DOHH2 (cell line): ENCODE measurements at regions not wholly inside any gene's neighbourhood (a gene's known extent, or its start where the extent isn't known, plus 50 kb on each side); places are given as distances from the start of the nearest gene placed in this dataset.
A peak's percentile ranks its signal among the peaks of the same experiment; 100 is the strongest.

Experiments
- H3F3A ChIP-seq: fragments of 200-600 bp; sonication (generic), shearing (Covaris generic); 2 replicates; pipeline ENCODE4 v1.6.0; 2016; ENCODE audit warnings: antibody characterized with exemption, mild to moderate bottlenecking; ENCODE audit not compliant: control insufficient read depth, insufficient read depth
- H3K27ac ChIP-seq: fragments of 200-600 bp; sonication (generic); 2 replicates; pipeline ENCODE4 v1.5.1; 2014; ENCODE audit warnings: low read depth, mild to moderate bottlenecking, low read length, moderate library complexity
- H3K27me3 ChIP-seq: fragments of 200-600 bp; sonication (generic); 2 replicates; pipeline ENCODE4 v1.6.1; 2014; ENCODE audit warnings: mild to moderate bottlenecking, low read length, mixed read lengths; ENCODE audit not compliant: control insufficient read depth
- H3K36me3 ChIP-seq: fragments of 200-600 bp; sonication (generic); 2 replicates; pipeline ENCODE4 v1.6.1; 2014; ENCODE audit warnings: mild to moderate bottlenecking, low read length, moderate library complexity, mixed read lengths; ENCODE audit not compliant: control insufficient read depth
- H3K4me1 ChIP-seq: fragments of 200-600 bp; sonication (generic); 2 replicates; pipeline ENCODE4 v1.6.1; 2014; ENCODE audit warnings: mild to moderate bottlenecking, low read length, mixed read lengths; ENCODE audit not compliant: control insufficient read depth
- H3K4me2 ChIP-seq: fragments of 200-600 bp; sonication (generic); 2 replicates; pipeline ENCODE4 v1.6.0; 2014; ENCODE audit warnings: mild to moderate bottlenecking, low read length, moderate library complexity
- H3K4me3 ChIP-seq: fragments of 200-600 bp; sonication (generic); 2 replicates; pipeline ENCODE4 v1.5.1; 2014; ENCODE audit warnings: mild to moderate bottlenecking, low read length, mixed read lengths
- H3K79me2 ChIP-seq: fragments of 200-600 bp; sonication (generic); 2 replicates; pipeline ENCODE4 v1.6.1; 2014; ENCODE audit warnings: mild to moderate bottlenecking, low read length, mixed read lengths; ENCODE audit not compliant: control insufficient read depth
- H3K9me2 ChIP-seq: fragments of 200-600 bp; sonication (generic); replicated peaks from 2 replicates; pipeline ENCODE4 v1.6.1; 2014; ENCODE audit warnings: mild to moderate bottlenecking, low read length, mixed read lengths; ENCODE audit not compliant: control insufficient read depth
- H3K9me3 ChIP-seq: fragments of 200-600 bp; sonication (generic); 2 replicates; pipeline ENCODE4 v1.6.1; 2014; ENCODE audit warnings: antibody characterized with exemption, low read length, mixed read lengths; ENCODE audit not compliant: control insufficient read depth, insufficient read depth
- H4K20me1 ChIP-seq: fragments of 200-600 bp; sonication (generic); 2 replicates; pipeline ENCODE4 v1.6.0; 2014; ENCODE audit warnings: low read depth, mild to moderate bottlenecking, antibody characterized with exemption, low read length, moderate library complexity; ENCODE audit not compliant: control insufficient read depth, insufficient read depth
- EZH2phosphoT487 ChIP-seq: fragments of 200-600 bp; sonication (generic); IDR thresholded peaks from 2 replicates; pipeline ENCODE4 v1.6.1; 2017; ENCODE audit warnings: borderline replicate concordance, mild to moderate bottlenecking, antibody characterized with exemption, low read length, moderate library complexity, mixed read lengths
- TF ChIP-seq, protein P1 (sequence below): fragments of 200-600 bp; sonication (generic); IDR thresholded peaks from one replicate; pipeline ENCODE4 v1.5.1; 2014; ENCODE audit warnings: antibody characterized with exemption, mild to moderate bottlenecking, low read depth, low read length; ENCODE audit not compliant: poor library complexity, severe bottlenecking

DNA sequence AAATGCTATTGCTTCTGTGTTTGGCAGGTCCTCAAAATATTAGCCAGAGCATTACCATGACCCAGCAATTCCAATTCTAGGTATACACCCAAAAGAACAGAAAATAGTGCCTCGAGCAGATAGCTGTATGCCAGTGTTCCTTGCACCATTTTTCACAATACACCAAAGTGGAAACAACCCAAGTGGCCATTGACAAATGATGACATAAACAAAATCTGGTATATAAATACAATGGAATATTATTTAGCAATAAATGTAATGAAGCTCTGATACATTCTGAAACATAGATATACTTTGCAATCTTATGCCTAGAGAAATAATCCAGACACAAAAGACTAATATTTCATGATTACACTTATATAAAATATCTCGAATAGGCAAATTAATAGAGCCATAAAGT, 451.8 kb upstream of the PCDH7 start:
- TF ChIP-seq, protein P1, sequence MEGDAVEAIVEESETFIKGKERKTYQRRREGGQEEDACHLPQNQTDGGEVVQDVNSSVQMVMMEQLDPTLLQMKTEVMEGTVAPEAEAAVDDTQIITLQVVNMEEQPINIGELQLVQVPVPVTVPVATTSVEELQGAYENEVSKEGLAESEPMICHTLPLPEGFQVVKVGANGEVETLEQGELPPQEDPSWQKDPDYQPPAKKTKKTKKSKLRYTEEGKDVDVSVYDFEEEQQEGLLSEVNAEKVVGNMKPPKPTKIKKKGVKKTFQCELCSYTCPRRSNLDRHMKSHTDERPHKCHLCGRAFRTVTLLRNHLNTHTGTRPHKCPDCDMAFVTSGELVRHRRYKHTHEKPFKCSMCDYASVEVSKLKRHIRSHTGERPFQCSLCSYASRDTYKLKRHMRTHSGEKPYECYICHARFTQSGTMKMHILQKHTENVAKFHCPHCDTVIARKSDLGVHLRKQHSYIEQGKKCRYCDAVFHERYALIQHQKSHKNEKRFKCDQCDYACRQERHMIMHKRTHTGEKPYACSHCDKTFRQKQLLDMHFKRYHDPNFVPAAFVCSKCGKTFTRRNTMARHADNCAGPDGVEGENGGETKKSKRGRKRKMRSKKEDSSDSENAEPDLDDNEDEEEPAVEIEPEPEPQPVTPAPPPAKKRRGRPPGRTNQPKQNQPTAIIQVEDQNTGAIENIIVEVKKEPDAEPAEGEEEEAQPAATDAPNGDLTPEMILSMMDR = no peak
- no peak for TF ChIP-seq EZH2phosphoT487
- Histone ChIP-seq H3K27me3 (no peaks in the 10 kb centered on the region), H4K20me1 (no peaks in the 10 kb centered on the region), H3K4me2 (no peak overlapping the region), H3K9me2 (no peaks in the 10 kb centered on the region), H3F3A (no peaks in the 10 kb centered on the region), H3K9me3 (no peaks in the 10 kb centered on the region), H3K4me3 (no peak overlapping the region), H3K27ac (no peak overlapping the region), H3K79me2 (no peaks in the 10 kb centered on the region), H3K4me1 (no peaks in the 10 kb centered on the region), H3K36me3 (no peaks in the 10 kb centered on the region)

DNA sequence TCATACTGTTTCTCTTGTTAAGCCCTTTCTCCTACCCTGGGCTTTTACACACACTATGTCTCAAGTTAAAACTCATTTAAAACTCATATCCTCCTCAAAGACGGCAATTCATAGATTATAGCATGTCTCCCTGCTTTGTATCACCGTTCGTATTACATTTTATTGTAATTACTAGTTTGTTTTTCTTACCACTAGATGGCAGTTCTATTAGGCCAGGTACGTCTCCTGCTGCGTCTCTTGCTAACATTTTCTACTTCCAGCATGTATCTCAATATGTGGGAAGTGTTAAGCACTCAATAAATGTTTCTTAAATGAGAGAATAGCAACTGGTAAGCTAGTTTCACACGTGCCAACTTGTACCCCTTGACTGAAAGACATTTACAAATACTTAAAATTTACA, 450.3 kb upstream of the PCDH7 start:
- no peaks in the 10 kb centered on the region for H3K36me3 ChIP-seq
- H4K20me1 ChIP-seq = no peaks in the 10 kb centered on the region
- H3K4me3 ChIP-seq = no peak overlapping the region
- TF ChIP-seq, protein P1 = peak; percentile 40
- TF ChIP-seq EZH2phosphoT487 = no peak
- H3K27me3 ChIP-seq = no peaks in the 10 kb centered on the region
- no peak overlapping the region for H3K27ac ChIP-seq
- no peaks in the 10 kb centered on the region for H3K4me1 ChIP-seq
- no peaks in the 10 kb centered on the region for H3K9me3 ChIP-seq
- no peaks in the 10 kb centered on the region for H3K9me2 ChIP-seq
- H3F3A ChIP-seq = no peaks in the 10 kb centered on the region
- H3K79me2 ChIP-seq = no peaks in the 10 kb centered on the region
- no peak overlapping the region for H3K4me2 ChIP-seq

DNA sequence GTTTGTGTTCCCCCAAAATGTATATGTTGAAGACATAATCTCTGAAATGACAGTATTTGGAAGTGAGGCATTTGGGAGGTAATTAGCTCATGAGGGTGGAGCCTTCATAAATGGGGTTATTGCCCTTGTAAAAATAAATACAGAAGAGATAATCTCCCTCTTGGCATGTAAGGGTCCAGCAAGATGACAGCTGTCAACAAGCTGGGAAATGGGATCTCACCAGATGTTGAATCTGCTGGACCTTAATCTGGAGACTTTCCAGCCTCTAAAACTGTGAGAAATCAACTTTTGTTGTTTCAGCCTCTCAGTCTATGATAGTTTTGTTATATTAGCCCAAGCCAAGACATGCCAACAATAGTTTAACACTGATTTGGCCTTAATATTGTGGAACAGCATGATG, 438.2 kb upstream of the PCDH7 start:
- Histone ChIP-seq H3K4me2 (no peak overlapping the region), H3K79me2 (no peaks in the 10 kb centered on the region), H3K4me3 (no peak overlapping the region), H4K20me1 (no peaks in the 10 kb centered on the region), H3F3A (no peaks in the 10 kb centered on the region), H3K27me3 (no peaks in the 10 kb centered on the region), H3K36me3 (no peaks in the 10 kb centered on the region), H3K4me1 (no peaks in the 10 kb centered on the region), H3K9me2 (no peaks in the 10 kb centered on the region), H3K9me3 (peaks cover 6% of the 10 kb centered on the region; the same call in 1 of the 2 replicates), H3K27ac (no peak overlapping the region)
- TF ChIP-seq, protein P1 = no peak
- no peak for TF ChIP-seq EZH2phosphoT487

DNA sequence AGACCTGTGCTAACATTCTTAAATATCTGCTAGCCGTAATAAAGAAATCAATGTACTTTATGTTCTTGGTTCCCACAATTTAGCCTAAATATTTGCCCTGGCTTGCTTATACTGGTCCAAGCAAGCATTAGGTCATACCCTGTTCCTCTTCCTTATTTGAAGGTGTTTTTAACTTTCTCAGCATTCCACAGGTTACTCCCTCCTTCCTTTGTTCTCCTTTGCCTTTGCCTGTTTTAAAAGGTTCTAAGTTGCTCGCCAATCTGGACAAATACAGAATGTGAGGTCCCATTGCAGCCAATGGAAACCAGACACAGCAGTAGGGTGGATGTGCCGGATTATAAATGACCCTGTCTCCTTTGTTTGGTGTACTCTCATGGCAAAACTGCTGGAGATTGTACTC, 436.8 kb upstream of the PCDH7 start:
- H3K27ac ChIP-seq = no peak overlapping the region
- no peak for TF ChIP-seq EZH2phosphoT487
- H4K20me1 ChIP-seq = no peaks in the 10 kb centered on the region
- H3F3A ChIP-seq = no peaks in the 10 kb centered on the region
- no peaks in the 10 kb centered on the region for H3K27me3 ChIP-seq
- no peaks in the 10 kb centered on the region for H3K9me3 ChIP-seq
- H3K36me3 ChIP-seq = no peaks in the 10 kb centered on the region
- H3K4me1 ChIP-seq = no peaks in the 10 kb centered on the region
- H3K79me2 ChIP-seq = no peaks in the 10 kb centered on the region
- no peak overlapping the region for H3K4me3 ChIP-seq
- H3K9me2 ChIP-seq = no peaks in the 10 kb centered on the region
- no peak overlapping the region for H3K4me2 ChIP-seq
